HCT116 (cell line): ENCODE measurements at regions not wholly inside any gene's neighbourhood (a gene's known extent, or its start where the extent isn't known, plus 50 kb on each side); places are given as distances from the start of the nearest gene placed in this dataset.

Experiments
- ATAC-seq: fragments of 200-7000 bp; cut with Tn5 transposase; 2 replicates; pipeline ENCODE4 v1.9.1; 2020; ENCODE audit warnings: mild to moderate bottlenecking, moderate library complexity
- BruUV-seq: library from RNA; stranded (reverse); fragments of 400-500 nt; replicated peaks from 2 replicates; lab custom pipeline; 2021; lab: Mats Ljungman, UMichigan
- CTCF ChIA-PET: fragments of 300-600 bp; sonication (Branson Sonifier 250); formaldehyde crosslinking; loops from one replicate; lab custom pipeline; 2021; ENCODE audit warnings: antibody characterized with exemption; lab: Charles Lee
- POLR2A ChIA-PET: fragments of 300-600, 350-600 bp; sonication (Branson Sonifier 250); formaldehyde crosslinking; loops from one replicate; lab custom pipeline; 2021; ENCODE audit warnings: antibody characterized with exemption; lab: Charles Lee
- RAD21 ChIA-PET, 2 experiments: fragments of 300-600 bp; sonication (Branson Sonifier 250); formaldehyde crosslinking; loops; one replicate each; lab custom pipeline; 2023; ENCODE audit warnings: low total read pairs in 2 of 2; ENCODE audit not compliant: uncharacterized antibody in 2 of 2, unreplicated experiment in 2 of 2, low non-redundant PET in 1 of 2; lab: Charles Lee
- DNase-seq: peaks from one replicate; pipeline ENCODE4 v3.0.0-alpha.2; 2010; ENCODE audit warnings: low read depth, low spot score
- H2AFZ ChIP-seq: fragments of 200-600 bp; shearing (Covaris generic), sonication (generic); 2 replicates; pipeline ENCODE4 v1.6.1; 2017; ENCODE audit warnings: low read depth, mixed run types, mixed read lengths, antibody characterized with exemption, low read length; ENCODE audit not compliant: poor library complexity, severe bottlenecking
- H3K27ac ChIP-seq: 2 replicates; pipeline ENCODE4 v1.5.1; 2012; ENCODE audit warnings: low read depth, low read length
- H3K27me3 ChIP-seq: fragments of 200-600 bp; sonication (generic); 2 replicates; pipeline ENCODE4 v1.6.1; 2016; ENCODE audit warnings: mixed run types, low read length, mixed read lengths; ENCODE audit not compliant: insufficient read depth
- H3K36me3 ChIP-seq, 2 experiments: fragments of 200-500 bp in 1 of 2; fragments of 200-600 bp in 1 of 2; sonication (Bioruptor generic) in 1 of 2; sonication (generic) in 1 of 2; 2 replicates each; pipeline versions ENCODE4 v1.5.1 to v1.6.1; 2014 to 2016; ENCODE audit warnings: low read length in 2 of 2, inconsistent platforms in 1 of 2, mixed read lengths in 1 of 2, mixed run types in 1 of 2; ENCODE audit not compliant: insufficient read depth in 2 of 2, control insufficient read depth in 1 of 2
- H3K4me1 ChIP-seq, 2 experiments: fragments of 200-600 bp in 1 of 2; sonication (generic) in 1 of 2; 2 replicates each; pipeline versions ENCODE4 v1.5.1 to v1.6.1; 2012 to 2017; ENCODE audit warnings: low read length in 2 of 2, inconsistent platforms in 1 of 2, mild to moderate bottlenecking in 1 of 2, mixed read lengths in 1 of 2, mixed run types in 1 of 2, moderate library complexity in 1 of 2; ENCODE audit not compliant: insufficient read depth in 2 of 2, control insufficient read depth in 1 of 2
- H3K4me2 ChIP-seq: fragments of 200-600 bp; sonication (generic); 2 replicates; pipeline ENCODE4 v1.6.1; 2017; ENCODE audit warnings: mixed run types, low read length, mixed read lengths
- H3K4me3 ChIP-seq, 2 experiments: fragments of 200-600 bp in 1 of 2; sonication (generic) in 1 of 2; replicated peaks in 1 of 2; 2 replicates each; pipeline ENCODE4 v1.5.1; 2011 to 2016; ENCODE audit warnings: low read length in 2 of 2, control low read depth in 1 of 2, low read depth in 1 of 2, mild to moderate bottlenecking in 1 of 2, mixed read lengths in 1 of 2, mixed run types in 1 of 2
- H3K79me2 ChIP-seq: fragments of 200-600 bp; sonication (generic); 2 replicates; pipeline ENCODE4 v1.6.1; 2017; ENCODE audit warnings: mild to moderate bottlenecking, mixed run types, low read length, moderate library complexity, mixed read lengths; ENCODE audit not compliant: insufficient read depth
- H3K9ac ChIP-seq: fragments of 200-600 bp; sonication (generic); 2 replicates; pipeline ENCODE4 v1.6.1; 2016; ENCODE audit warnings: low read length, mixed read lengths
- H3K9me2 ChIP-seq: fragments of 200-600 bp; sonication (generic), shearing (Covaris generic); 2 replicates; pipeline ENCODE4 v1.6.1; 2017; ENCODE audit warnings: mixed run types, mild to moderate bottlenecking, moderate library complexity; ENCODE audit not compliant: insufficient read depth
- H3K9me3 ChIP-seq, 2 experiments: fragments of 200-500 bp in 1 of 2; fragments of 200-600 bp in 1 of 2; sonication (Bioruptor generic) in 1 of 2; sonication (generic) in 1 of 2; 2 replicates each; pipeline ENCODE4 v1.6.1; 2014 to 2017; ENCODE audit warnings: low read length in 2 of 2, mixed read lengths in 2 of 2, inconsistent platforms in 1 of 2, low read depth in 1 of 2, mild to moderate bottlenecking in 1 of 2, mixed run types in 1 of 2, moderate library complexity in 1 of 2; ENCODE audit not compliant: control insufficient read depth in 1 of 2, insufficient read depth in 1 of 2
- H4K20me1 ChIP-seq: fragments of 200-600 bp; sonication (generic), shearing (Covaris generic); 2 replicates; pipeline ENCODE4 v1.6.1; 2017; ENCODE audit warnings: mixed run types, mild to moderate bottlenecking, moderate library complexity; ENCODE audit not compliant: insufficient read depth
- ATF3 ChIP-seq: IDR thresholded peaks from 2 replicates; pipeline ENCODE4 v1.6.1; 2012
- CBX3 ChIP-seq: IDR thresholded peaks from 2 replicates; pipeline ENCODE4 v1.6.1; 2012; ENCODE audit warnings: low read depth
- CEBPB ChIP-seq: IDR thresholded peaks from 2 replicates; pipeline ENCODE4 v1.6.1; 2012; ENCODE audit warnings: low read depth
- ELF1 ChIP-seq: IDR thresholded peaks from 2 replicates; pipeline ENCODE4 v1.6.1; 2012; ENCODE audit warnings: low read depth, borderline replicate concordance
- EZH2 ChIP-seq: fragments of 200-600 bp; sonication (generic); IDR thresholded peaks from 2 replicates; pipeline ENCODE4 v1.6.1; 2017; ENCODE audit warnings: antibody characterized with exemption, mixed run types
- EZH2phosphoT487 ChIP-seq: fragments of 200-600 bp; IDR thresholded peaks from 2 replicates; pipeline ENCODE4 v1.6.1; 2018; ENCODE audit warnings: antibody characterized with exemption, borderline replicate concordance
- FOSL1 ChIP-seq: IDR thresholded peaks from 2 replicates; pipeline ENCODE4 v1.6.1; 2012; ENCODE audit warnings: low read depth
- MAX ChIP-seq: IDR thresholded peaks from 2 replicates; pipeline ENCODE4 v1.6.1; 2012
- SIN3A ChIP-seq: IDR thresholded peaks from 2 replicates; pipeline ENCODE4 v1.6.1; 2012; ENCODE audit warnings: low read depth
- SP1 ChIP-seq: IDR thresholded peaks from 2 replicates; pipeline ENCODE4 v1.6.1; 2012; ENCODE audit warnings: low read depth
- YY1 ChIP-seq: IDR thresholded peaks from 2 replicates; pipeline ENCODE4 v1.6.1; 2011; ENCODE audit warnings: low read length, low read depth, moderate library complexity, mild to moderate bottlenecking; ENCODE audit not compliant: insufficient replicate concordance; ENCODE audit errors: extremely low read depth
- ZFX ChIP-seq: fragments of 450-650 bp; IDR thresholded peaks from 2 replicates; pipeline ENCODE4 v1.6.1; 2017
- ZNF274 ChIP-seq: fragments of 200-500 bp; sonication (Bioruptor generic); IDR thresholded peaks from 2 replicates; pipeline ENCODE4 v1.6.1; 2014; ENCODE audit warnings: mild to moderate bottlenecking, low read depth, low read length, inconsistent platforms
- intact Hi-C: fragments of 100-400 bp; cut with micrococcal nuclease; formaldehyde crosslinking; loops from 2 replicates; pipeline ENCODE4 v1.10.0; 2022
- TF ChIP-seq, protein P1 (sequence below), 3 experiments: fragments of 200-600 bp in 1 of 3; sonication (generic) in 1 of 3; IDR thresholded peaks in 2 of 3; conservative IDR thresholded peaks in 1 of 3; 2 replicates each; pipeline ENCODE4 v1.5.1; 2012 to 2017; ENCODE audit warnings: low read depth in 2 of 3, low read length in 2 of 3, antibody characterized with exemption in 1 of 3, borderline replicate concordance in 1 of 3, control low read depth in 1 of 3, mild to moderate bottlenecking in 1 of 3, mixed read lengths in 1 of 3, mixed run types in 1 of 3, moderate library complexity in 1 of 3; ENCODE audit not compliant: insufficient read depth in 1 of 3

DNA sequence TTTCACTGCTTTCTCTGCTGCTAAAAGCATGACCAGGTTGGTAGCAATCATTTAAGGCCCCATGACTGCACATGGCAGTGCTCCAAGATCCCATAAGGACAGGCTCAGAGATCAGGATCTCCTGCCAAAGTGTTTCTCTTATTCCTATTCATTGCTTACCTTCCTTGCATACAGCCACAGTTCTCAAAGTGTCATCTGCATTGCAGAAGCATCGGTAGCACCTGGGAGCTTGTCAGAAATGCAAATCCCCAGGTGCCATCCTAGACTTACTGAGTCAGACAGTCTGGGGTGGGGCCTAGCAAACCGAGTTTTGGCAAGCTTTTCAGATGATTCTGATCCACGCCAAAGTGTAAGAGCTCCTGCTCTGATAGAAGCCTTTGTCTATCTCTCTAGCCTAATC is 489.0 kb upstream of the AUTS2 start (continued):
- TF ChIP-seq, protein P1, sequence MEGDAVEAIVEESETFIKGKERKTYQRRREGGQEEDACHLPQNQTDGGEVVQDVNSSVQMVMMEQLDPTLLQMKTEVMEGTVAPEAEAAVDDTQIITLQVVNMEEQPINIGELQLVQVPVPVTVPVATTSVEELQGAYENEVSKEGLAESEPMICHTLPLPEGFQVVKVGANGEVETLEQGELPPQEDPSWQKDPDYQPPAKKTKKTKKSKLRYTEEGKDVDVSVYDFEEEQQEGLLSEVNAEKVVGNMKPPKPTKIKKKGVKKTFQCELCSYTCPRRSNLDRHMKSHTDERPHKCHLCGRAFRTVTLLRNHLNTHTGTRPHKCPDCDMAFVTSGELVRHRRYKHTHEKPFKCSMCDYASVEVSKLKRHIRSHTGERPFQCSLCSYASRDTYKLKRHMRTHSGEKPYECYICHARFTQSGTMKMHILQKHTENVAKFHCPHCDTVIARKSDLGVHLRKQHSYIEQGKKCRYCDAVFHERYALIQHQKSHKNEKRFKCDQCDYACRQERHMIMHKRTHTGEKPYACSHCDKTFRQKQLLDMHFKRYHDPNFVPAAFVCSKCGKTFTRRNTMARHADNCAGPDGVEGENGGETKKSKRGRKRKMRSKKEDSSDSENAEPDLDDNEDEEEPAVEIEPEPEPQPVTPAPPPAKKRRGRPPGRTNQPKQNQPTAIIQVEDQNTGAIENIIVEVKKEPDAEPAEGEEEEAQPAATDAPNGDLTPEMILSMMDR (IDR thresholded peaks at IDR 0.05 in 2 of 3, conservative IDR thresholded peaks at IDR 0.05 in 1 of 3; ENCODE audit: borderline replicate concordance in 1 of 3, insufficient read depth in 1 of 3, low read depth in 2 of 3, low read length in 2 of 3) = no peak

GRCh38 chr7:69109879-69110278 is 488.4 kb upstream of the AUTS2 start:
- ATAC-seq = no peak
- Histone ChIP-seq H4K20me1 (no peaks in the 10 kb centered on the region; the same call in 1 of the 2 replicates), H3K4me1 (no peaks in the 10 kb centered on the region), H3K36me3 (no peaks in the 10 kb centered on the region), H3K79me2 (no peaks in the 10 kb centered on the region), H3K4me2 (no peak overlapping the region), H3K9me3 (peaks cover 0 to 24% of the 10 kb centered on the region in 2 experiments; a peak in 2 of 4 replicates), H3K9me2 (no peaks in the 10 kb centered on the region), H3K27me3 (no peaks in the 10 kb centered on the region), H2AFZ (no peak overlapping the region), H3K27ac (no peak overlapping the region), H3K9ac (no peak overlapping the region), H3K4me3 (no peak overlapping the region)
- ChIA-PET RAD21 (no interaction called here), POLR2A (no interaction called here), CTCF (no interaction called here)
- DNase-seq = no peak
- TF ChIP-seq ELF1 (no peak), CEBPB (no peak)
- no TSS peak for BruUV-seq
- intact Hi-C loops = no loop called here

DNA sequence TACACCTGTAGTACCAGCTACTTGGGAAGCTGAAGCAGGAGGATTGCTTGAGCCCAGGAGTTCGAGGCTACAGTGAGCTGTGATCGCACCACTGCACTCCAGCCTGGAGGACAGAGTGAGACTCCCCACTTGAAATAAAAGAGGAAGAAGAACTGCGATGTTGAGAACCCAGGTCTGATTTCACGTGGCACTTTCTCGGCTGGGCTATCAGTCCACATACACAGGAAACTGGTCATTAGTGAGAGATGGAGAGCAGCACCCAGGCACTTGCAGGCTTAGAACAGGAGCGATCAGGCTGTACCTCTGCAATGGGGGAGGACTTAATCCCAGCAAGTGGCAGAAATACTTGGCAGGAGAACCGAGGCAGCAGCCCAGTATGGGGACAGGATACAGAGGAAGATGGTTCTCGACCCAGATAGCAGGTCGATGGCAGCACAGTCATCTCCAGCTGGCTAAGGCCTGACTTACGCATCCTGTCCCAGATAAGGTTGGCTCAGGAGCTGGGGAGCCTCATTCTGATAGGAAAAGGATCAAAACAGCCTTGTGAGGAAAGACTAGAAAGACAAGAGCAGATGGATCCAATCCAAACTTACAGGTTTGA is 487.7 kb upstream of the AUTS2 start:
- Histone ChIP-seq H3K9me3 (peaks cover 3 to 24% of the 10 kb centered on the region in 2 experiments; a peak in 2 of 4 replicates), H3K79me2 (no peaks in the 10 kb centered on the region), H3K4me3 (no peak overlapping the region), H3K36me3 (no peaks in the 10 kb centered on the region), H3K9me2 (no peaks in the 10 kb centered on the region), H3K4me1 (no peaks in the 10 kb centered on the region), H4K20me1 (no peaks in the 10 kb centered on the region; the same call in 1 of the 2 replicates), H3K4me2 (no peak overlapping the region), H3K27me3 (no peaks in the 10 kb centered on the region), H3K27ac (no peak overlapping the region), H3K9ac (no peak overlapping the region), H2AFZ (no peak overlapping the region)
- intact Hi-C loops = no loop called here
- DNase-seq = no peak
- ATAC-seq = no peak
- TF ChIP-seq ATF3 (no peak), CBX3 (no peak), EZH2phosphoT487 (no peak), YY1 (no peak), SIN3A (no peak), ZFX (no peak), EZH2 (no peak), ELF1 (no peak), FOSL1 (no peak), MAX (no peak), SP1 (no peak), ZNF274 (no peak)
- TF ChIP-seq, protein P1 (IDR thresholded peaks at IDR 0.05 in 2 of 3, conservative IDR thresholded peaks at IDR 0.05 in 1 of 3; ENCODE audit: borderline replicate concordance in 1 of 3, insufficient read depth in 1 of 3, low read depth in 2 of 3, low read length in 2 of 3) = no peak
- BruUV-seq = no TSS peak
- ChIA-PET RAD21 (no interaction called here), POLR2A (no interaction called here), CTCF (no interaction called here)
